NCI-H524 (cell line): ENCODE measurements at regions not wholly inside any gene's neighbourhood (a gene's known extent, or its start where the extent isn't known, plus 50 kb on each side); places are given as distances from the start of the nearest gene placed in this dataset.

ENCODE experiments used
- DNase-seq, 2 experiments: peaks; one replicate each; lab custom pipeline; 2025; lab: John Stamatoyannopoulos, UW

DNA sequence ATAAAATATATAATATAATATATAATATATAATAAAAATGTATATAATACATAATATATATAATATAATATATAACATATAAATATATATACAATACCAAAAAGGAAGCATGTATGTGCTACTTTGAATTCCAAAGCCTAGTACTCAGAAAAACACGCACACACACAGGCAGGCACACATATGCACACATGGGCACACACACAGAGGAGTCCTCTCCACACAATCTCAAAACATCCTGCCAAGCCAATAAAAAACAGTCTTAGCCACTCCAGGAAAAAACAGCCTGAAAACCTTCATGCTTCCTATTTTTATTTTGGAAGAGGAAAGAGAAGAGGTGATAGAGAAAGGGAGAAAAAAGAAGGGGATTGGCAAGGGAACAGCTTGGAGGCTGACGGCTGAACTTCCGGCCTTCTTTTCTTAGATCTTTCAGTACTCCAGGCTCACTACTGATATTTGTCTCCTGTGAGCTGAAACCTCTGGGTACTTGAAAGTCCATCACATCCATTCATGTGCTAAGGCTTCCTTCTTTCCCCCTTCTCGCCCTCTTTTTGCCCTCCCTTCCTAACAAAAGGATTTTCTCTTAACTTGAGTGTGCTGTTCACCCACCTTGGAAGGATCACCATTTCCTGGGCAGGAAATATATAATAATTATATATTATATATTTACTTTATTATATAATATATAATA is 394.2 kb downstream of the NUAK1 start:
- DNase-seq: no peak

DNA sequence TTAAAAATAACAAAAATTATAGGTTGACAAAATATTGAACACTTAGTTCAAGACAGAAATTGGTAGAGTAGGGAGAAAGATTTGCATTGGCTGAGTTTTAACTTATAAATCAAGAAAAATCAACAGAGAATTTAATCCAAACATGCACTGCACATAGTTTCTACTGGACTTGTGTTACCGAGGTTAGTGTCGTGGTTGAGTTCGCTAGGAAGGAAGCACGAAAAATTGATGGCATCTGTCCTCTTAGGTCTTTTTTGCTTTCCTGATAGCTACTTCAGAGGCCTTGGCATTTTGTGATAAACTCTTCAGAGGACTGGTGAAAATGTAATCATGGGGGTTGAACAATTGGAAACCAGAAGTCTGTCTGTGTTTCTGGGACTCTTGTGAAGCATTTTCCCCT is 392.9 kb downstream of the NUAK1 start:
- DNase-seq: no peak

DNA sequence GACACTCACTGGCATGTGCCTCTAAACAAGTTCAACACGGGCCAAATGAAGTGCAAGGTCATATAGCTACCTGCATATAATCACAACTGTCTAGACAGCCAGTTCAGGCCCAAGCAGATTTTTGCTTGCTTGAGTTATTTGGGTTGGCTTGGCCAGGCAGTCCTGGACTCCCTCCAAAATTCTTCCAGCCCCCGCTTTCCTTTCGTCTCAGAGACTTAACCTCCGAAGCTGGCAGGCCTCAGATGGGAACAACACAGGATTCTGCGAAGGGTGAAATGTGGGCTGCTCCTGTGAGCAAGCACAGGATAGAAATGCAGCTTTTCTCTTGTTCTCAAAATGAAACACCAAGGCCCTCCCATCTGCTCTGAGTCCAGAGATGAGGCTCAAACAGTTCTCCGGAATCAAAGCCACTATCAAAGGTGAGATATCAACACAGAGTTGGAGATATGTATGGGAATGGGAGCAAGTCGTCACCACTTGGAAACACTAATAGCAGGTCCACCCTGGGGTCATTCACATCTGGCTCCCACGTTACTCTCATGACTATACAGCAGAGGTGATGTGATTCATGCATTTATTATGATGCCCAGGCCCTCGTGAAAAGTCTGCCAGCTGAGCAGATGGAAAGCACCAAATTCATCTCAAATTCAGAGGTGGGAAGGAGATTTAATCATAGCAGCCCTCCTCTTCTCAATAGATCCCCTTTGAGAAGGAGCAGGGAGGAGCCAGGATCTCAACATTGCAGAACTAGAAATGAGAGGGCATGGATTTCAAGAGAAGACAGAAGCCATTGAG is 389.8 kb downstream of the NUAK1 start:
- no peak for DNase-seq

DNA sequence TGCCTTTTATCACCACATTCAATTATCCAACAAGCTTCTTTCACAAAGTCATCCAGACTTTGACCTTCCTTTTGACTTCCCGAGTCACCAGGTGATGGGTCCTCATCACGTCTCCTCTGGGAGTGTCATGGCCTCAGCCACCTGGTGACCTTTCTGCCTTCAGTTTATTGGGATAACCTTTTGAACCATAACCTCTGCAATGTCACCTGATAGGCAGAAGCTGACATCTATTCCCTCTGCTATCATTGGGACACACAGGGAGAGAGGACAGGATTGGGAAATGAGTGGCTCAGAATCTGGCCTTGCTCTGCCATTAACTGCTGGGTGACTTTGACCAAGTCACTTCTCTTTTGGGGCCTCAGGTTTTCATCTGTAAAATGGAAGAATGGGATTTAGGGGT is 388.7 kb downstream of the NUAK1 start:
- DNase-seq: no peak

DNA sequence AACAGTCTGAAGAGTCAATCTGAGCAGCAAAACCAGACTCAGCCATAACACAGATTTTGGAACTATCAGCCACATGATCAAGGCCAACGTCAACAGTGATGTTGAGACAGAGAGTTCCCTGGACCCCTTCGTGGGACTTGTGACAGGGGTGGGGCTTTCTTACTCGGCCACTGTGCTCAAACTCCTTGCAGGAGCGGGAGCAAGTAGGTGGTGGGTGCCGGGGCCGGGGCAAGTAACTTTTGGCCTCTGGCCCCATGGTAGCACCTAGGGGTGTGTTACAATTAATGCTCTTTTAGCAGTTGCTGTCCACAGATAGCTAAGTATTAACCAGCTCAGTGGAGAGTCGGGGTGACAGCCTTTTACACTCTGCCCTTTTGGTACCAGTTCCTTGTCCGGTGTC is 384.4 kb downstream of the NUAK1 start:
- no peak for DNase-seq

DNA sequence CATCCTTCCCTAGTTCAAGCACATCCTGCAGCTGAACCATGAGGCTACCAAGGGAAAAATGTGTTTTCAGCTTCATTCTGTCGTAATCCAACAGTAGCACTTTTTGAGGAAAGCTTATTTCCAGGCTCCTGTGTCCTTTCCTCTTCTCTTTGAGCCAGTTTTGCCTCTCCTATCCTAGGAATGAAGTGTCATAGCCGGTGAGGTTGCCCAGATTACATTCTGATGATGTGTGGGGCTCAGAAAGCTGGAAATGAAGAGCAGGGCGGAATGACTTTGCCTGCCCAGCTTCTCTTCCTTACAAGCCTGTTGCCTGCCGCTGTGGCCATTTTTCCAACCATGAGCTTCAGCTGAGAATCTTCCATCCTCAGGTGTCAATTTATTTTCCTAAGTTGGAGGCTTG is 381.8 kb downstream of the NUAK1 start:
- no peak for DNase-seq

DNA sequence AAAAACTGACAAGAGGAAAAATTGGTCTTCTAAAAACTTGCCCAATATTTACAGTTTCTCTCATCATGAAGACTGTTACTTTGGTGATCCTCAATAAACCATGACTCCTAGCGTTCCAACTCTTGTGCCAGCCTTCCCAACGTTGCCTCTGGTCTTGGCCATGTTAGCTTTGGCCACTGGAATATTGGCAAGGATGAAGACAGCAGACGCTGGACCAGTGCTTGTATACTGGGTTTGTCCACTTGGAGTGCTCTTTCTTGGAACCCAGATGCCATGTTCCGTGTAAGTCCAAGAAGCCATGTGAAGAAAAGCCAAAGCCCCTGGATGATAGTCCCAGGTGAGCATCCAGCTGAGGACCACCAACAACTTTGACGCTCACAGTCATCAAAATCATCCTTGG is 379.6 kb downstream of the NUAK1 start:
- no peak for DNase-seq

- DNase-seq: no peak
These were observed 377.7 kb downstream of the NUAK1 start for GRCh38 chr12:105761075-105761474.

- DNase-seq: no peak
These were observed 374.4 kb downstream of the NUAK1 start for GRCh38 chr12:105764216-105764835.

GRCh38 chr12:105765053-105766014 is 373.4 kb downstream of the NUAK1 start:
- DNase-seq: no peak

DNA sequence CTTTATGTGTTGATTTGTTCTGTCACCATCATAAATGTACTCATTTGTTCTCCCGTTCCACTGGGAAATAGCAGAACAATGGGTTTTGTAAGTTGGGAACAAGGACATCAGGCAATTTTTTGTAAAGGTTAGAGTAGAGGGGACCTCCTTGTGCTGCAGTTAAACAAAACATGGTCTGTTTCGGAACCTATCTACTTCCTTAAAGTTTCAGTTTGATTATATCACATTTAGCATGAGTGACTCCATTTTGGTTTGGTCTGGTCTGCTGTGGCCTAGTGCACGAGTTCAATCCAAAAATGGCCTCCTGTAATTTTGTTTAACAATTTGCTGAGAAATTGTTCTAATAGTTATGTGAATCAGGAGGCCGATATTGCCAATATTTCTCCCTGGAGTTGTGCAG is 372.7 kb downstream of the NUAK1 start:
- no peak for DNase-seq

DNA sequence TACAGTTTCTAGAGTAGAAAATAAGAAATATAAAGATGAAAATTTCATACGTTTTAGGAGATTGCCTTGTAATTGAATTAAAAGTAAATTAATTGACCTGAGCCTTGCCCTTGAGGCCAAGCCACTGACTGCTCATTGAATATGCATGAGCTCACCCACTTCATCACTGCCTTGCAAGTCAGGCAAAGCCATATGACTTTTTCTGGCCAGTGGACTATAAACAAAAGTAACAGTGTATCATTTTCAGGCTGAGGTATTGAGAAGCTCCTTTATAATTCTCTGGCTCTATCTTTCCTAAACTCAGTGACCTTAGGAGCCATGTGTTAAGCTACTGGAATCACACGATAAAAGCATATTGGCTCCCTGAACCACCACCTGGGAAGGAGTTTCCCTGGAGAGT is 369.3 kb downstream of the NUAK1 start:
- no peak for DNase-seq

GRCh38 chr12:105773471-105773870 is 365.3 kb downstream of the NUAK1 start:
- no peak for DNase-seq

DNA sequence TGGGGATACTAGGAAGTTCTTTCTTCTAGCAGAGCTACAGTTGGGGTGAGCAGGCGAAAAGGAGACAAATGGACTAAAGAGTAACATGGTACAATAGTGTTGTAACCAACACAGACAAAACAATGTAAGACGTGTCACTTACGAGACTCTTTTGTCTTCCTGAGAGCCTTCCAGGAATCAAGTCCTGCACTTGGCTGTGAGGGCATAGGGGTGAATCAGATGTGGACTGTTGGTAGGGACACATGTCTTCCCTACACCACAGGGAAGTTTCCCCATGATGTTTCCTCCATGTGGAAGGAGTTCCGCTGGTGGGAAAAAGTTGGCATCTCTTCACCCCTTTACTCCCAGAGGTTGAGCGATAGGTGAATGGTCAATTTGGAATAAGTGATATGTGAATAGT is 364.7 kb downstream of the NUAK1 start:
- DNase-seq: no peak

GRCh38 chr12:105775343-105775742 is 363.4 kb downstream of the NUAK1 start:
- DNase-seq: no peak

DNA sequence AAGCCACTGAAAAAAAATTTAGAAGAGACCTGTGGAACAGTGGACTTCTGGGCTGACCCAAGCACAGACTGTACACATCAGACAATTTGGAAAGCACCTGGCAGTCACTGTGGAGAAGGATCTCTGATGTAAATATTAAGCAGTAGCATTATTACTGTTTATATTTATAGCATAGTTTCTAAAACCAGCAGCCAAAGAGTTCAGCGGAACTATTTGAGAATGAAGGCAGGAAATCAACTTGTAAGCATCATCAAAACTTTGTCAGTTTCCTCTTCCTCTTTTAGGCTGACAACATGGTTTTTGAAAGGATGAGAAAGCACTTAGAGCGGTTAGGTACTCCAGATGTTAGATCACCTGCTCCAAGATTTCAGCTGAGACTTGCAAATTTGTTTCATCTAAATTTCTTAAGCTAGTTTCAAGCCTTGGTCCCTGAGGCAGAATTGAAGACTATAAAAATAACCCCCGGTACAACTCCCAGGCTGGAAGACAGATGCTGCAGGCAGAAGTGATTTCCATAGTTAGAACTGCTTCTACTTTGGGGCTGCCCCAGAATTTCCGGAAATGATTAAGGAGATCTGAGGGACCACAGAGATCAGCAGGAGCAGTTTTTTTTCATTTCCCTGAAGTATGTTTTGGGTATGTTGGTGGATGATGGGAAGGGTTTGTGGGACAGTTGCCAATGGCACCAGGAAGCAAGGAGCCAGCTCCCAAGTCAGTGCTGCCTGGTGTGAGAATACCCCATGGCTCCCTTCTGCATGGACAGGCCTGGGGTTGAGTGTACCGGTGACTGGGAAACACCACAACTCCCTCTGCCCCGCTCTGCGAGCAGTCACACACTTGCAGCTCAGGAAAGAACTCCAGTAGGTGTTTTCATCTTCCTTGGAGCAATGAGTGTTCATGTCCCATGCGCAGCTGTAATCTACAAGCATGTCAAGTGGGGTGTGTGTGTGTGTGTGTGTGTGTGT is 354.5 kb downstream of the NUAK1 start:
- no peak for DNase-seq

DNA sequence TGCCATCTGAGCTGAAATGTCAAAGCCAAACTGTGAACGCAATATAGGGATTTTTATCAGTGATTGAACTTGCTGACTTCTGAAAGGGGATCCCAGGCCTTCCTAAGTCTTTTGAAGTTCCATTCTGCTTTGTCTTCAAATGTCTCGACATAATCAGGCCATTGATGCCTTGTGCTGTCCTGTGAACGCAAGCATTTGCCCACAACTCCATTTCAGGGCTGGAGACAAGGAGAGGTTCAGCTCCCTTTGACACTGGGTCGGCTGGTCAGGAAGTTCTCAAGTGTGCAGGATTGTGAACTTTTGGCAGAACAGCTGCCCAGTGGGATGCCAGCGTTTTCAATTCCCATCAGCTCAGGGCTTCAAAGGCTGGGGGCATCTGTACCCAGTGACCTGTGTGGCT is 345.3 kb downstream of the NUAK1 start:
- DNase-seq: no peak

- no peak for DNase-seq
These were observed 340.4 kb downstream of the NUAK1 start for GRCh38 chr12:105798256-105798845.

GRCh38 chr12:105799103-105799502 is 339.7 kb downstream of the NUAK1 start:
- no peak for DNase-seq

- DNase-seq: no peak
These were observed 337.4 kb downstream of the NUAK1 start for GRCh38 chr12:105801351-105801750.

GRCh38 chr12:105803292-105803691 is 335.5 kb downstream of the NUAK1 start:
- DNase-seq: no peak
